Frontal cortex (tissue), 3 donors: ENCODE measurements at regions not wholly inside any gene's neighbourhood (a gene's known extent, or its start where the extent isn't known, plus 50 kb on each side); places are given as distances from the start of the nearest gene placed in this dataset.
"Not testable (repeated sequence)": the region's sequence is repeated elsewhere in the genome, so short reads cannot be mapped to it uniquely, and the experiment has no call there.

Experiments
- DNase-seq, 2 donors: peaks; one replicate each; pipeline ENCODE4 v3.0.0; 2012; ENCODE audit warnings: low spot score in 2 of 2
- FAIRE-seq: peaks from 2 replicates; lab custom pipeline; 2012; peaks lifted over from hg19 to GRCh38; lab: Jason Lieb, UNC
- donor health status: control.
- donor health status: control.
- donor health status: control.

DNA sequence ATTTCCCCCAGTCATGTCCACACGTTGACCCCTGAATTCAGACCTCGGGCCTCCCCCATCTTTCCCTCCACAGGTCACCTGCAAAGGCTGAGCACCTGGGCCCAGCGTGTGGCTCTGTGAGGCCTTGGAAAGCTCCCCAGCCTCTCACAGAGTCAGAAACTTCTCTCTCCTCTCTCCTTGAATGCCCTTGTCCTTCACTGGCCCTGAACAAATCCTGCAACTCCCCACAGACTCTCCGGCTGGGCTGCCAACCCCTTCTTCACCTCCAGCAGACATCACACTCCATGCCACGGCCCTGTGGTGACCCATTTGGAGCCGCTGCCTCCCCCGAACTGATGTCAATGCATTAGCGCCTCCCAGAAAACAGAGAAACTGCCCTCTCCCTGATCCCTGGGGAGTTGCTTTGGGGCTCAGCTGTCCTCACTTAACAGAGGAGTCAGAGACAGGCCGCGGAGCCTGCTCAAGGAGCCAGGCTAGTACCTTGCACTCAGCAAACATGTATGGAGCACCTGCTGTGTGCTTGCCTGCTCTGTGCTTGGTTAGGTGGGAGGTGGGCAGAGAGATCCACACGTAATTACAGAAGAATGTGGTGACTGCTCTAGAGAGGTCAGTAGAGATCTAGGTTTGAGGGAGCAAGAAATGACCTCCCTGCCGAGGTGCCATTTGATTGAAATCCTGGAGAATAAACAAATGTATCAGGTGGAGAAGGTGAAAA is 99.2 kb upstream of the PWP1 start:
- FAIRE-seq: no peak
- no peak for DNase-seq

DNA sequence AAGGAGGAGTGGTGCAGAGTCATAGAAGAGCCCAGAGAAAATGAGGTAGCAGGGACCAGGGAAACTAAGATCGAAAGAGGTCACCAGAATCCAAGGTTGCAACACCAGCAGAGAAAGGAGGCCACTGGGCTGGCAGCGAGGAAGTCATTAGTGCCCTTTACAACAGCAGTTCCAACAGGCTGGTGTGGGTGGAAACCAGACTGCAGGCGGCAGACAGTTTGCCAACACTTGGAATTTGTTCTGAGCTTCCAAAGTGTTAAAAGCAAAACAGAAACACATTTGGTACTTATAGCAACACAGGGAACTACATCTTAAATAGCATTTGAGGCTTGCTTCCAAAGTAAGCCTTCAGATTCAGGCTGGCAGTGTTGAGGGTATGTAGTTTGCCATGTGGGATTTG is 95.2 kb upstream of the PWP1 start:
- DNase-seq: no peak
- FAIRE-seq: no peak

DNA sequence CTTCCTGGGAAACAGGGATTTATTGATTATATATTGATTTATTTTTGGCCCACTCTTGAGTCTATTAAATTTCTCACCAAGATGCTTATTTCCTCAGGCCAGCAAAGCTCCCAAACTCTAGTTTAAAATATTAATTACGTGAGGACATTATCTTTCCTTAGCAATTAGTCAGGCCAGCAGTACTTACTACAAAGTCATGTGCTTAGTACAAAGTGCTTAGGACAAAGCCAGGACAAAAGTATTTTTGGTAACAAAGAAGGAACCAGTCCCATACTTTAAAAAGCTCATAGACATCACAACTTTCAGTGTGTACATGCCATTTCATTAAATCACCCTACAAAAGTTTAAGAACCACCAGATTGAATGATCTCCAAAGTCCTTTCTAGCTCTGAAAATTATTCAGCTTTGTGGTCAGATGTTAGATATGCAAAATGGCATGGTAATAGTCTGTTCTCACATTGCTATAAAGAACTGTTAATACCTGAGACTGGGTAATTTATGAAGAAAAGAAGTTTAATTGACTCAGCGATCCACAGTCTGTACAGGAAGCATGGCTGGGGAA is 94.7 kb upstream of the PWP1 start:
- FAIRE-seq: no peak

DNA sequence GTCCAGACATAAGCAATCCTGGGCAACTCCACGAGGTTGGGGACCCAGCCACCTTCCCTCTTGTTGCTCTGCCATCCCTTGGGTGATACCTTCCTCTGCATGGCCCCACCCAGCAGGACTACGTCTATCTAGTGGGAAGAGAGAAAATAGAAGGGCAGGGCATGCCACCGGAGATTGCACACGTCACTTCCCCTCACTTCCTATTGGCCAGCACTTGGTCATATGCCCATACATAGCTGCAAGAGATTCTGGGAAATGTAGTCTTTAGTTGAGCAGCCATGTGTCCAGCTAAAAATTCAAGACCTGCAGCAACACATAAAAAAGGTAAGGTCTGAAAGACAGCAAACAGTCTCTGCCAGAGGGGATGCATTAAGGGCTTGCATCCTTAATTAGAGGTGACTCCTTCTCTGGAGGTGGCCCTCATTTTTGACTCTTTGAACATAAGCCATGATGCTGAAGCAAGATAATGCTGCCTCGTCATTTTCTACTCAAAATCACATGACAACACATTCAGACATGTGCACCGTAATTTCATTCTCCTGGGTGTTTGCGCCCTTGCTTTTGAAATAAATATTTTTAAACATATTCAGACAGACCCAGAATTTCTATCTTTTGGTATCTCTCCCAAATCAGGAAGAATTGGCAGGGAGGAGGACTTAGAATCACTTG is 91.8 kb upstream of the PWP1 start:
- FAIRE-seq: no peak
- DNase-seq: no peak

More for the DNA sequence above, 94.7 kb upstream of the PWP1 start:
- no peak for DNase-seq

DNA sequence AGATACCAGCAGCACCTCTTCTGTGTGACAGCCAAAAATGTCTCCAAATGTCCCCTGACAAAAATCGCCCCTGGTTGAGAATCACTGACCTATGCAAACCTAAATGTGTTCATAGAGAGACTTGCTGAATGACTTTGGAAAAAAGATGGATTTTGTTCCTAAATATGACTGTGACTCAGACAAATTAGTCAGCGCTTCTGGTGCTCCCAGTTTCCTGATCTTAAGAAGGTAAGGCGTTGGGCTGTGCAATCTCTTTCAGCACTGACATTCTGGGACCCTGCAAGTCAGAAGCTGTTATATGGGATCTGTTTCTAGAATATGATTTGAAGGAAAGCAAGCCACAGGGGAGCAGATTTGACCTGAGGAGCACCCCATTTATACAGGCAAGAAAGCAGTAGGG is 90.6 kb upstream of the PWP1 start:
- FAIRE-seq: no peak
- no peak for DNase-seq

DNA sequence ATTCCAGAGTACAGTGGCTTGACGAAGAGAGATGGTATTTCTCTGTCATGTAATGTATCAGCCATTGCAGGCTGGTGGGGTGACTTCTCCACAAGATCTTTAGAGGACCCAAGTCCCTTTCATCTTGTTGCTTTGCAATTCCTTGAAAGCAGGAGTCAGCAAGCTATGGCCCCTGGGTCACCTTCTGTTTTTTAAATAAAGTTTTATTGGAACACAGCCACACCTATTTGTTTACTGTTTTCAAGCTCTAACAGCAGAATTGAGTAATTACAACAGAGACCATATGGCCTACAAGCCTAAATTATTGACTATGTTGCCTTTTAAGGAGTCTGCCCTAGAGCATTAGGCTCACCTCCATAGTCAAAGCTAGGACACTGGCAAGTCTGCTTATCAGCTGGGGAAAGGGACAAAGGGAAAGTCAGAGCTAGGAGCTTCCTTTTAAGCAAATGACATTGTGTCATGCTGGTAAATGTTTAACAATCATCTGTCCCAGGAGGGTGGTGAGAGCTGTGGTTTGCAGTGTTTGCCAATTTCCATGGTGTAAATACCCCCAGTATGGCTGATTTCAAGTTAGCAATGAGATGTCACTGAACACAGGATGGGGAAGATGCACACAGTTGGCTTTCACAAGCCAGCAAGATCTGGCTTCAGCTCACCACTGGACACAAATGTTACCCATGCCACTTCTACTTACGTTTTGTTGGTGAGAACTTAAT is 87.7 kb upstream of the PWP1 start:
- DNase-seq: no peak
- no peak for FAIRE-seq

DNA sequence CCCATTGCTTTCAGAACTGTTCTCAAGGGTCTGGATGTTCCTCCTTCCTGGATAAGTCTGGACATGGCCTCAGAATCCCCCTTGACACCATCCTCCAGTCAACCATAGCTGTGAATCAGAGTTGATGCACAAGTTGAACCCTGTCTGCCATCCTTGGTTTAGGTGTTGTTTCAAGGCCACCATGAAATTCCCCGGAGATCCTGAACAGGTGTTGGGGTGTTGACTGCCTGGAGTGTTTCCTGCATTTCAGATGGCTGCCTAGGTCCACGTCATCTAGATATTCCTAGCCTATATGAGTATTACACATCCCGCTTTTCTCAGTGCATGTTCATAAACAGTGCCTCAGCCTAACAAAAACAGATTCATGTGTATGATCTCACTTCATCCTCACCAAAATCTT is 86.7 kb upstream of the PWP1 start:
- DNase-seq: no peak
- FAIRE-seq: no peak

DNA sequence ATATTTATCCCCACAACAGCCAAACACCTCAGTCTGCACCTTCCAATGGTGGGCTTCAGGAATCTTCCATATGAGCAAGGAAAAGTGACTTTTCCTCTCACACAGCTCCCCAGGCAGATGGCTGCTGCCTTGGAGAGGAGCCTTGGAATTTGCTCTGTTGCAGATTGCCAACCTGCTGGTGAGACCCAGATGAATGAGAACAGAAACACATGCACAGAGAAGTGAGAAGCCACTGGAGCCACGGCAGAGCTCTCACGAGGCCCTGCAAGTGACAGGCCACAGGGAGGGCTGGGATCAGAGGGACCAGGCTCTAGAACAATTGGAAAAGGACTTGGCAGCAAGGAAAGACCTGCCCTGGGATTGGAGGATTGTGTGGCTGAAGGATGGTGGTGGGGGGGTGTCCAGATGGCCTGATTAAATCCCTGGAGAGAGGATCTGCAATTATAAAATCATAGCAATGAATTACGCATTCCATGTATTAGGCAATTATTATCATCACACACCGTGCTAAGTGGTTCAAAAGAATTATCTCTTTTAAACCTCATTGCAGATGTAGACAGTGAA is 84.9 kb upstream of the PWP1 start:
- DNase-seq: no peak
- FAIRE-seq: no peak

DNA sequence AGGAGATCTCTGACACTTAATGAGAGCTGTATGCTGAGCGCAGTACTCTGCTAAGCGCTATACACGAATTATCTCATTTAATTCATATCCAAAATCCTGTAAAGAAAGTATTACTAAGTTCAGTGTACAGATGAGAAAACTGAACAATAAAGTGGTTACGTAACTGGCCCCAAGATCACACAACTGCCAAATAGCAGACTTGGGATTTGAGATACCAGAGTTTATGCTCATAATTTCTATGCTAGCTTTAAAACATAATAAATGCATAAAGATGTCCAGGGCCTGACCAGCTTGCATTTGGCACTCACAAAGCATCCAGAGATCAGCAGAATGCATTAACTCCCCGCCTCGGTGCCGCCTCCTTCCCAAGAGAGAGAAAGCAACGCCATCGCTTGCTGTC is 83.2 kb upstream of the PWP1 start:
- FAIRE-seq (no peak), DNase-seq (no peak)

DNA sequence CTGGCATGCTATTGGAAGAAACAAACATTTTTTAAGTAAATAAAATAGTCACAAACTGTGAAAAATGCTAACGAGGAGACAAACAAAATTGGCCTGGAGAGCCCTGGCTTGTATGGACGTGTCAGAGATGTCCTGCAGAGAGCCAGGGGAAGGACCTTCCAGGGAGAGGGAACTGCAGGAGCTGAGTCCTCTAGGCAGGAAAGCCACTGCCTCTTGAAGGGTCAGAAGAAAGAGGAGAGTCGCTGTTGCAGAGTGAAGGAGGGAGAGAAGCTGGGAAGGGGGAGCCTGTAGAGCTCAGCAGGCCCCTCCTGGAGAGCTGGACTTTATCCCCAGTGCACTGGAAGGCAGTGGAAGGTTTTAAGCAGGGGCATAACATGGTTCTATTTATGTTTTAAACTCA is 80.3 kb upstream of the PWP1 start:
- FAIRE-seq: no peak
- DNase-seq: no peak

DNA sequence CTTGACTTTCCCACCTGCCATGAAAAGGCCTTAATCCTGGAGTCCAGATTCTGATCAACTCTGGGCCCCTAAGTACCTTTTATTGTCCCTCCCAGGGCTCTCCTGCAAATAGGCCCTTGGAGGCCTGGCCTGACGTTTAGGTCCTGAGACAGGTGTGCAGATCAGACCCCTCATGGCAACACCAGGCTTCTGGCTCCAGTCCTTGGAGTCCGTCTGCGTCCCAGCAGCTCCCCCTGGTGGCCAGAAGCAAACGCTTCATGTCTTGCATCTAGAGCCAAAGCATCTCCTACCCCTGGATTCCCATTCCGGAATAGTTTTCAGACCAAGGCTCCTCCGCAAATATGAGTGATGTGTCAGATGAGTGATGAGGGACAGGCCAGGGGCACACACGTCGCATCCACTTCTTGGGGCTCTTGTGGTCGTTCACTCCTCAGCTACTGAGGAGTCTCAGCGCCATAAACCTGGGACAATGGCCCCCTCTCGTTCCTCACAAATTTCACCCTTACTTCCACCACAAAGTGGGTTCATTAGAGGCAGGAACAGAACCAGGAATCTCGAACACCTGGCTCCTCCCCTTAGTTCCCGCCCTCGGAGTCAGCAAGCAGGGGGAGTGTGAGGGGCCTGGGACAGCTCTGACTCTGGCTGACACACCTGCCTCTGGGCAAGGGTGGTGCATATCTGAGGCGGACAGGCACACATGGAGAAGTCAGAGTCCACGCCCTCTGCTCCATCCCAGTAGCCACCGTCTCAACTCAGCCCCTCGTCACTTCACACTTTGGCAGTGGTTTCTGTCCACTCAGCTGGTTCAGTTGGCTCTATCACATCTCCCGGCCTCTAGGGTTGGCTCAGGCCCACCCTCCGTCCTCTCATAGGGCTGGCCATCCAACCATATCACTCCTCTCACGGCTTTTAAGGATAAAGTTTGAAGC is 77.9 kb upstream of the PWP1 start:
- FAIRE-seq (no peak), DNase-seq (peak; percentile 32 to 75)

DNA sequence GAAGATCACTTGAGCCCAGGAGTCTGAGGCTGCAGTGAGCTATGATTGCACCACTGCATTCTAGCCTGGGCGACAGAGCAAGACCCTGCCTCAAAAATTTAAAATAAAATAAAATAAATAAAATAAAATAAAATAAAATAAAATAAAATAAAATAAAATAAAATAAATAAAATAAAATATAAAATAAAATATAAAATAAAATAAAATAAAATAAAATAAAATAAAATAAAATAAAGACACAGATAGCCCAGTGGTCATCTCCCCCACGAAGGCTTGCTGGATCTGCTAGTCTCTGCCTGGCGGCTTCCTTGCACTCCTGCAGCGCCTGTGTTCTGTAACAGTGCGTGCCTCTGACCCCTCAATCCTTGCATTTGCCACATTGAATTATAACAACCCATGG is 76.8 kb upstream of the PWP1 start:
- not testable (repeated sequence) for FAIRE-seq, DNase-seq

DNA sequence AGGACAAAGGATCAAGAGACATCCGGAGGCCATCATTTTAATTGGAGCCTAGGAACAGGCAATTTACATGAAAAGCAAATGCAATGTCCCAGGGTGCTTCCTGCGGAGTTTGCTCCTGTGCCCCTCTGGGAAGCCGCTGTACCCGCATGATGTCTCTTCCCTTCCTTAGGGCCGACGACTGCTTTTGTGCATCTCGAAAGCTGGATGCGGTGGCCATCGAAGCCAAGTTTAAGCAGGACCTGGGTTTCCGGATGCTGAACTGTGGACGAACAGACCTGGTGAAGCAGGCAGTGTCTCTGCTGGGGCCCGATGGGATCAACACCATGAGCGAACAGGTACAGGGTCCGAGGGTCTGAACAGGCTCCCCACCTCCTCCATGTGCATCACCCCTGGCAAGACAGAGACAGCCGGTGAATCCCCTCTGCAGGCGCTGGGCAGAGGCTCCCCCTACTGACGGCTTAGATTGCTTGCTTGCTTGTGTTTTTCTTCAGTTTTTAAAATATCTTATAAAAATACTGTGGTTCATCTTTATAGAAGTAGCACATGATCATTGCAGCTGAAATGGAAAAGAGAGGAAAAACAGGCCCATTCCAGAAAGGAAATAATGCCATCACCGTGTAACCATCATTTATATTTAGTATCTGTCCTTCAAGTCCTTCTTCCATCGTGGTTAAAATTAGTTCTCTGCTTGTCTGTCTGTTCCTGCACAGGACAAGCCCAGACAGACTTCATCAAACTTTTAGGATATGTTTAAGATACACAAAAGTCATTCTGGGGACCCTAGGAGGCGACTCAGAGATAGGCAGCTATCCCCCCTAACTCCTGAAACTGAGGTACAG is 75.4 kb upstream of the PWP1 start:
- FAIRE-seq: no peak
- no peak for DNase-seq

DNA sequence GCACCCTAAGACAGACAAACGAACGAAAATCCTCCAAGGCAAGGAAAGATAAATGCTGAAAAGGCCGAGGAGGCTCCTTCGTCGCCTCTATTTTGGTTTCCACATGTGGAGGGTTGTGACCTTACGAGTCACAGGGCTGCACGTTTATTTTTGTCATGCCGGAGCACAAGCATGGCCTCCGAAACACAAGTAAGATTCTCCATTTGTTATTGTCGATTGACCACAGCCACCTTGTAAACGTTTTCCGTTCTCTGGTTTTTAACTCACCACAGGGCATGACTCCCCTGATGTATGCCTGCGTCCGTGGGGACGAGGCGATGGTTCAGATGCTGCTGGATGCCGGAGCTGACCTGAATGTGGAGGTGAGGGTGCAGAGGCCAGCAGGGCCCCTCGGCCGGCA is 73.1 kb upstream of the PWP1 start:
- DNase-seq (no peak), FAIRE-seq (no peak)

DNA sequence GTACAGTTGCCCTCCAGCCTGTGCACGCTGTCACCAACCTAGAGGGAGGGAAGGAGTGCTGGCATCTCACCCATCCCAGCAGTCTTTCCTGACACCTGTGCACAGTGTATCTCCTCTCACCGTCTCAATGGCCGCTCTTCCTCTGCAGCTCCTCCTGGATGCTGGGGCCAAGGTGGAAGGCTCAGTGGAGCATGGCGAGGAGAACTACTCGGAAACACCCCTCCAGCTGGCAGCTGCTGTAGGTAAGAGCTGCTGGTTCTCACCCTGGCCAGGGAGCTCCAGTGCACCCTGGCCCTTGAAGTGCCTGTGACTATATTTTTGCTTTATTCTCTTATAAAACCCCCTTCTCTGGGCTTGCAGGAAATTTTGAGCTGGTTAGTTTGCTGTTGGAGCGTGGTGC is 68.7 kb upstream of the PWP1 start:
- FAIRE-seq (no peak), DNase-seq (no peak)

DNA sequence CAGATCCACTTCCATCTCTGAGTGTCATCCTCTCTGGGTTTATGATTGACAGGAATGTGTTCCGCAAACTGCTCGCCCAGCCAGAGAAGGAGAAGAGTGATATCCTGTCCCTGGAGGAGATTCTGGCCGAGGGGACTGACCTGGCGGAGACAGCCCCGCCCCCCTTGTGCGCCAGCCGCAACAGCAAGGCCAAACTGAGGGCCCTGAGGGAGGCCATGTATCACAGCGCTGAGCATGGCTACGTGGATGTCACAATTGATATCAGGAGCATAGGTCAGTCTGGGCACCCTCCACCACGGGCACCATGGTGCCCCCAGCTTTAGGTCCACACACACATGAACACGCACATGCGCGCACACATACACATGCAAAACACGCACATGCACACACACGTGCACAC is 67.5 kb upstream of the PWP1 start:
- DNase-seq (no peak), FAIRE-seq (no peak)

DNA sequence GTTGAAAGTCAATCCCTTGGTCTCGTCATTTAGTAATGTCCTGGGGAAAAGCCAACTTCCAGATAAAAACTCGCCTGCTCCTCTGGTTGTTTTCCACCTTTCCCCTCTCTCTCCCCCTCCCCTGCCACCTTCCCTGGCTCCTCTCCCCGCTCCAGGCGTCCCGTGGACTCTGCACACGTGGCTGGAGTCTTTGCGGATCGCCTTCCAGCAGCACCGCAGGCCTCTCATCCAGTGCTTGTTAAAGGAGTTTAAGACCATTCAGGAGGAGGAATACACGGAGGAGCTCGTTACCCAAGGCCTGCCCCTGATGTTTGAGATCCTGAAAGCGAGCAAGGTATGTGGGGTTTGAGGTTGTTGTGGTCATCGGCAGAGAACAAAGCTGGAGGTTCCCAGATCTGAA is 65.8 kb upstream of the PWP1 start:
- no peak for FAIRE-seq
- no peak for DNase-seq

DNA sequence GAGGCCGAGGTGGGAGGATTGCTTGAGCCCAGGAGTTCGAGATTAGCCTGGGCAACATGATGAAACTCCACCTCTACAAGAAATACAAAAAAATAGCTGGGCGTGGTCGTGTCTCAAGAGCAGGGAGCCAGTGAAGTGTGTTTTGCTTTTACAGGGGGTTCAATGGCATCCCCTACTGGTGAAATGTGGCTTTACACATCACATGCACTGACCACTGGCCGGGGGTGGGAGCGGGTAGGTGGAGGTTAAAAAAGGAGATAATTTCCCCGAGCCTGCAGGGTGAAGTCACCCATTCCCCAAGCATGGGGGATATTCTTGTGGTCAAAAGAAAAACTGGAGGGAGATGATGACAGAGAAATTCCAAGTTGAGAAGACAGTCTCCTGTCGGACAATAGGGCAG is 63.6 kb upstream of the PWP1 start:
- FAIRE-seq (no peak), DNase-seq (no peak)

DNA sequence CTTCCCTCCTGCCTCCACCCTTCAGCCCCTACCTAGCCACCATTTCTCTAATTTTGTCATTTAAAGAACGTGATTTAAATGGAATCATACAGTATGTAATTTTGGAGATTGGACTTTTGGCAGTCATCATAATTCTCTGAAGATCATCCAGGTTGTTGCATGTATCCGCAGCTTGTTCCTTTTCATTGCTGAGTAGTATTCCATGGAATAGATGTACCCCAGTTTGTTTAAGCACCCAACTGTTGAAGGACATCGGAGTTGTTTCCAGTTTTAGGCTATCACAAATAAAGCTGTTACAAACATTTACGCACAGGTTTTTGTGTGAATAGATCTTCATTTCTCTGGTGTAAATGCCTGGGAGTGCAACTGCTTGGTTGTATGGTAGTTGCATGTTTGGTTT is 61.1 kb upstream of the PWP1 start:
- FAIRE-seq (no peak), DNase-seq (no peak)
